ENCODE measurements at regions not wholly inside any gene's neighbourhood (a gene's known extent, or its start where the extent isn't known, plus 50 kb on each side); places are given as distances from the start of the nearest gene placed in this dataset.

DNA sequence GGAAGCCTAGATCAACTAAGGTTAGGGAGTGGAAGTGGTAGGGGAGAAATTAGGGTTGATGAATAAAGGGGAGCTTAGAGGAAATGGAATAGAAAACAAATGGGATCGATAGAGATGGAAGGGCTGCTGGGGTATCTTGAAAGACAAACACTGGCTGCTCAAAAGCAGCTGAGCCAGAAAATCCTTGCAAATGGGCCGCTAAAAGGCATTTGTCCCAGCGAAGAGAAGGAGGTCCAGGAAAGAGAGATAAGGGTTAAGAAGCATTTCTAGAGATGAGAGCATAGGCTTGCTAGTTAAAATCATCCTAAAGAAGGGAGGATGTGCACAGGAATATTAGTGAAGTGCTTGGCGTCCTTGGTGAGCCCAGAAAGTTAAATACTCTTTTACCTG is 258.0 kb upstream of the CBLB start:
- TF ChIP-seq CTCF (IDR thresholded peaks at IDR 0.05; ENCODE audit: low read depth, low read length, missing input control) (no peak), MAX (IDR thresholded peaks at IDR 0.05) (no peak), SP1 (IDR thresholded peaks at IDR 0.05) (no peak), YY1 (IDR thresholded peaks at IDR 0.05) (no peak), ATF3 (IDR thresholded peaks at IDR 0.05) (no peak), TAF1 (conservative IDR thresholded peaks at IDR 0.05) (no peak), HNF4A (conservative IDR thresholded peaks at IDR 0.05) (no peak), JUND (IDR thresholded peaks at IDR 0.05) (no peak), GABPA (IDR thresholded peaks at IDR 0.05 in 1 of 2, conservative IDR thresholded peaks at IDR 0.05 in 1 of 2) (no peak)

Data from liver (tissue), 3 donors.